Nephron (organoid): ENCODE measurements at regions not wholly inside any gene's neighbourhood (a gene's known extent, or its start where the extent isn't known, plus 50 kb on each side); places are given as distances from the start of the nearest gene placed in this dataset.
A peak's percentile ranks its signal among the peaks of the same experiment; 100 is the strongest.

Experiments
- H3K27ac Mint-ChIP-seq, 3 experiments: 2 replicates each; pipeline ENCODE4 v1.8.0; 2020; ENCODE audit warnings: mixed read lengths in 3 of 3, mild to moderate bottlenecking in 2 of 3, moderate library complexity in 1 of 3
- H3K27me3 Mint-ChIP-seq: 2 replicates; pipeline ENCODE4 v1.8.0; 2021; ENCODE audit warnings: low read depth, mild to moderate bottlenecking, moderate library complexity, mixed read lengths
- H3K36me3 Mint-ChIP-seq: 2 replicates; pipeline ENCODE4 v1.8.0; 2020; ENCODE audit warnings: low read depth, mixed read lengths
- H3K4me1 Mint-ChIP-seq: 2 replicates; pipeline ENCODE4 v1.8.0; 2020; ENCODE audit warnings: mixed read lengths
- H3K4me3 Mint-ChIP-seq, 3 experiments: 2 replicates each; pipeline ENCODE4 v1.8.0; 2020; ENCODE audit warnings: mild to moderate bottlenecking in 3 of 3, mixed read lengths in 3 of 3, moderate library complexity in 2 of 3
- H3K9me3 Mint-ChIP-seq: 2 replicates; pipeline ENCODE4 v1.8.0; 2020; ENCODE audit warnings: mixed read lengths
- CTCF ChIP-seq, 3 experiments: fragments of 200-600 bp; sonication (generic); IDR thresholded peaks; one replicate each; pipeline ENCODE4 v1.5.0; 2021; ENCODE audit warnings: antibody characterized with exemption in 3 of 3; ENCODE audit not compliant: unreplicated experiment in 3 of 3

DNA sequence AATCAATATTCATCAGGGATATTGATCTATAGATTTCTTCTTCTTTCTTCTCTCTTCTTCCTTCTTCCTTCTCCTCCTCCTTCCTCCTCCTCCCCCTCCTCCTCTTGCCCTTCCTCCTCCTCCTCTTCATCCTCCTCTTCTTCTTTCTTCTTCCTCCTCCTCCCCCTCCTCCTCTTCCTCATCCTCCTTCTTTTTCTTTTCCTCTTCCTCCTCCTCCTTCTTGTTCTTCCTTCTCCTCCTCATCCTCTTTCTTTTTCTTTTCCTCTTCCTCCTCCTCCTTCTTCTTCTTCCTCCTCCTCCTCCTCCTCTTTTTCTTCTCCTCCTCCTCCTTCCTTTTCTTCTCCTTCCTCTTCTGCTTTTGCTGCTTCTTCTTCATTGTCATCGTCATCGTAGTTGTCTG, 52.4 kb upstream of the SERINC1 start:
- H3K4me3 Mint-ChIP-seq: no peak overlapping the region
- H3K27ac Mint-ChIP-seq: no peak overlapping the region
- H3K9me3 Mint-ChIP-seq: peaks cover 39% of the 10 kb centered on the region
- H3K36me3 Mint-ChIP-seq: peaks cover 33% of the 10 kb centered on the region
- TF ChIP-seq CTCF (IDR thresholded peaks at IDR 0.05; ENCODE audit: unreplicated experiment in 3 of 3): no peak
- H3K4me1 Mint-ChIP-seq: no peaks in the 10 kb centered on the region
- no peaks in the 10 kb centered on the region for H3K27me3 Mint-ChIP-seq

GRCh38 chr6:122530440-122531046, 58.9 kb upstream of the SERINC1 start:
- Mint-ChIP-seq H3K9me3 (peaks cover 20% of the 10 kb centered on the region), H3K27ac (no peak overlapping the region), H3K4me3 (no peak overlapping the region), H3K36me3 (peaks cover 5% of the 10 kb centered on the region), H3K27me3 (peaks cover 5% of the 10 kb centered on the region), H3K4me1 (no peaks in the 10 kb centered on the region)
- TF ChIP-seq CTCF (IDR thresholded peaks at IDR 0.05; ENCODE audit: unreplicated experiment in 3 of 3): peak; percentile 76 to 80 (median 80)

DNA sequence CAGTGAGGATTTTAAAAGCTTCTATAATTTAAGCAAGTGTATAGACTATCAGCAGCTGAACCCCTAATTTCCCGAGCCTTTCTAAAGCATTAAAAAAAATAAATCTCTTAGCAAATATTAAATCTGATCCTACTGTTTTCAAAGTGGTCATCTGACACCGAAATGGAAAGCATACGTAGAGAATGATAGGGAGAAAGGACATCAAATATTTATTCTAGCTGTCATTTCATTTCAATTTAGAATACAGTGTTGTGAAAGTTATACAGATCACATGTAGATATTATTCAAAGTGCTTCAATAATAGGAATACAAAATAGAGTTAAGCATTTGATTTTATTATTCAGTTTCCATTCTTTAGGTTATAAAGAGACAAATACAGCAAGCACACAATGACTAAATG, 61.9 kb upstream of the PKIB start:
- TF ChIP-seq CTCF (IDR thresholded peaks at IDR 0.05; ENCODE audit: unreplicated experiment in 3 of 3): no peak
- Mint-ChIP-seq H3K36me3 (no peaks in the 10 kb centered on the region), H3K27me3 (no peaks in the 10 kb centered on the region), H3K9me3 (peaks cover 3% of the 10 kb centered on the region), H3K4me1 (peaks cover 12% of the 10 kb centered on the region), H3K27ac (no peak overlapping the region), H3K4me3 (no peak overlapping the region)

DNA sequence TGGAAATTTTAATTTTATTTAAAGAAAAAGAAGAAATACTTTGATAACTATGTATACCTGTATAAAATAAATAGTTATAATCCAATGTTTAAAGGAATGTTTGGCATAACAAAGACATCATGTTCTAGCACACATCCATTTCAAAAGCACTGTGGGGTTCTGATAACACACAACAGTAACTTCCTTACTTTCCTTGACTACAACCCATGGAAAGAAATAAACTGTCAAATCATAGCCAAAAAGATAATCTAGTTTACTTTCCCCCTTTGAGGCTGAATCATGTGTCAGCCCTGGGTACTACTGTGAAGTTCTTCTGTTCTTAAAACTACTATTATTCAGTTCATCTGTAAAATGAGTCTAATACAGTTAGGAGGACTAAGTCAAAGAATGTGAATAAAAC, 61.4 kb upstream of the PKIB start:
- Mint-ChIP-seq H3K9me3 (peaks cover 3% of the 10 kb centered on the region), H3K36me3 (no peaks in the 10 kb centered on the region), H3K27me3 (no peaks in the 10 kb centered on the region), H3K27ac (no peak overlapping the region), H3K4me3 (no peak overlapping the region), H3K4me1 (peaks cover 18% of the 10 kb centered on the region)
- no peak for TF ChIP-seq CTCF (IDR thresholded peaks at IDR 0.05; ENCODE audit: unreplicated experiment in 3 of 3)

GRCh38 chr6:122553697-122554096, 56.5 kb upstream of the PKIB start:
- Mint-ChIP-seq H3K4me3 (peak overlapping the region in 1 of 3 experiments; percentile 13), H3K27ac (no peak overlapping the region), H3K9me3 (peaks cover 3% of the 10 kb centered on the region), H3K36me3 (peaks cover under 1% of the 10 kb centered on the region), H3K27me3 (no peaks in the 10 kb centered on the region), H3K4me1 (peaks cover 32% of the 10 kb centered on the region)
- TF ChIP-seq CTCF (IDR thresholded peaks at IDR 0.05; ENCODE audit: unreplicated experiment in 3 of 3): no peak

DNA sequence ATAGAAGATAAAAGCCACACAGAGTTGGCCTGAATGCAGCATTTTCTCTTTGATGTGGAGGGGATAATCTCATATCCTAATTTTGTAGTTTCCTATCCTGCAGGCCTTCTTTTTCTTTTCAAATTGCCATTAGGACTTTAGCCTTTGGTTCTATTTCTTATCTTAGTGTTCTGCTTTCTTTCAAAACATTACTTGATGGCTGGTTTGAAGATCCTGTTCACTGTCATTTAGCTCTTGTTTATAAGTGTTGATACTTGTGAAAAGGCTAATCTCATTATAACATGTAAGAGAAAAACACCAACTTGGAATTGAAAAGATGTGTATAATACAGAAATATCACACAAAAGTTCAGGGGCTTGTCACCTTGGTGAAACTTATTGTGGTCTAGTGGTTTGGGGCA, 54.6 kb upstream of the PKIB start:
- peaks cover 3% of the 10 kb centered on the region for H3K36me3 Mint-ChIP-seq
- no peak for TF ChIP-seq CTCF (IDR thresholded peaks at IDR 0.05; ENCODE audit: unreplicated experiment in 3 of 3)
- no peak overlapping the region for H3K4me3 Mint-ChIP-seq
- no peaks in the 10 kb centered on the region for H3K27me3 Mint-ChIP-seq
- H3K27ac Mint-ChIP-seq: no peak overlapping the region
- H3K4me1 Mint-ChIP-seq: peaks cover 32% of the 10 kb centered on the region
- H3K9me3 Mint-ChIP-seq: peaks cover 12% of the 10 kb centered on the region
